ENCODE measurements at regions not wholly inside any gene's neighbourhood (a gene's known extent, or its start where the extent isn't known, plus 50 kb on each side); places are given as distances from the start of the nearest gene placed in this dataset.
"Not testable (repeated sequence)": the region's sequence is repeated elsewhere in the genome, so short reads cannot be mapped to it uniquely, and the experiment has no call there.

GRCh38 chr5:100346269-100346668 is 188.9 kb upstream of the FAM174A start:
- not testable (repeated sequence) for H3K4me3 Mint-ChIP-seq; H3K27me3 Mint-ChIP-seq (ENCODE audit: insufficient read depth); H3K36me3 Mint-ChIP-seq (ENCODE audit: low read depth); H3K4me1 Mint-ChIP-seq; H3K9me3 Mint-ChIP-seq; DNase-seq; H3K36me3 ChIP-seq (ENCODE audit: control insufficient read depth, insufficient read depth, low read length); H3K9ac ChIP-seq (ENCODE audit: extremely low read depth, low read length, poor library complexity, severe bottlenecking); H3K27ac Mint-ChIP-seq; H3K4me1 ChIP-seq (ENCODE audit: control insufficient read depth, insufficient read depth, low read length); H3K27me3 ChIP-seq (ENCODE audit: control insufficient read depth, insufficient read depth, low read length, poor library complexity, severe bottlenecking); H3K27ac ChIP-seq (ENCODE audit: low read depth, low read length); H3K9me3 ChIP-seq (ENCODE audit: control insufficient read depth, low read length); H3K4me3 ChIP-seq (ENCODE audit: low read length)
- WGBS, 2 experiments (ENCODE audit: insufficient coverage in 1 of 2, insufficient read length in 1 of 2): 89% methylated on average over 1 of the region's 2 CpGs; no CpG with 5 or more reads in 1 of the 2 experiments

- not testable (repeated sequence) for H3K9me3 ChIP-seq (ENCODE audit: control insufficient read depth, low read length); H3K4me1 ChIP-seq (ENCODE audit: control insufficient read depth, insufficient read depth, low read length); H3K27ac ChIP-seq (ENCODE audit: low read depth, low read length); H3K4me3 ChIP-seq (ENCODE audit: low read length); H3K9me3 Mint-ChIP-seq; H3K27me3 Mint-ChIP-seq (ENCODE audit: insufficient read depth); H3K4me1 Mint-ChIP-seq; H3K4me3 Mint-ChIP-seq; H3K36me3 ChIP-seq (ENCODE audit: control insufficient read depth, insufficient read depth, low read length); DNase-seq; H3K27ac Mint-ChIP-seq; H3K27me3 ChIP-seq (ENCODE audit: control insufficient read depth, insufficient read depth, low read length, poor library complexity, severe bottlenecking); H3K36me3 Mint-ChIP-seq (ENCODE audit: low read depth); H3K9ac ChIP-seq (ENCODE audit: extremely low read depth, low read length, poor library complexity, severe bottlenecking)
- no CpG with 5 or more reads among the region's 3 CpGs for WGBS, 2 experiments (ENCODE audit: insufficient coverage in 1 of 2, insufficient read length in 1 of 2)
Observed at GRCh38 chr5:100341485-100341884, 193.7 kb upstream of the FAM174A start.

GRCh38 chr5:100322483-100322882 is 212.7 kb upstream of the FAM174A start:
- Mint-ChIP-seq H3K4me1 (no peaks in the 10 kb centered on the region), H3K36me3 (ENCODE audit: low read depth) (no peaks in the 10 kb centered on the region), H3K9me3 (no peaks in the 10 kb centered on the region), H3K27me3 (ENCODE audit: insufficient read depth) (no peaks in the 10 kb centered on the region), H3K4me3 (no peak overlapping the region), H3K27ac (no peak overlapping the region)
- 90 to 95% methylated on average over 3 of the region's 3 CpGs for WGBS, 2 experiments (ENCODE audit: insufficient coverage in 1 of 2, insufficient read length in 1 of 2)
- DNase-seq: peak; percentile 39
- H3K4me3 ChIP-seq (ENCODE audit: low read length): no peak overlapping the region
- H3K9me3 ChIP-seq (ENCODE audit: control insufficient read depth, low read length): no peaks in the 10 kb centered on the region
- no peaks in the 10 kb centered on the region for H3K27me3 ChIP-seq (ENCODE audit: control insufficient read depth, insufficient read depth, low read length, poor library complexity, severe bottlenecking)
- no peaks in the 10 kb centered on the region for H3K4me1 ChIP-seq (ENCODE audit: control insufficient read depth, insufficient read depth, low read length)
- no peak for TF ChIP-seq CTCF (conservative IDR thresholded peaks at IDR 0.05)
- H3K36me3 ChIP-seq (ENCODE audit: control insufficient read depth, insufficient read depth, low read length): no peaks in the 10 kb centered on the region
- H3K27ac ChIP-seq (ENCODE audit: low read depth, low read length): no peak overlapping the region
- no peak overlapping the region for H3K9ac ChIP-seq (ENCODE audit: extremely low read depth, low read length, poor library complexity, severe bottlenecking)

- Mint-ChIP-seq H3K4me1 (no peaks in the 10 kb centered on the region), H3K27me3 (ENCODE audit: insufficient read depth) (no peaks in the 10 kb centered on the region), H3K27ac (no peak overlapping the region), H3K9me3 (peaks cover 9% of the 10 kb centered on the region), H3K36me3 (ENCODE audit: low read depth) (no peaks in the 10 kb centered on the region), H3K4me3 (no peak overlapping the region)
- Histone ChIP-seq H3K4me3 (ENCODE audit: low read length) (no peak overlapping the region), H3K9me3 (ENCODE audit: control insufficient read depth, low read length) (no peaks in the 10 kb centered on the region), H3K36me3 (ENCODE audit: control insufficient read depth, insufficient read depth, low read length) (no peaks in the 10 kb centered on the region), H3K27me3 (ENCODE audit: control insufficient read depth, insufficient read depth, low read length, poor library complexity, severe bottlenecking) (no peaks in the 10 kb centered on the region), H3K9ac (ENCODE audit: extremely low read depth, low read length, poor library complexity, severe bottlenecking) (no peak overlapping the region), H3K27ac (ENCODE audit: low read depth, low read length) (no peak overlapping the region), H3K4me1 (ENCODE audit: control insufficient read depth, insufficient read depth, low read length) (no peaks in the 10 kb centered on the region)
- DNase-seq: no peak
- TF ChIP-seq CTCF (conservative IDR thresholded peaks at IDR 0.05): no peak
- WGBS, 2 experiments (ENCODE audit: insufficient coverage in 1 of 2, insufficient read length in 1 of 2): 79 to 83% methylated on average over 1 to 2 of the region's 2 CpGs
Observed at GRCh38 chr5:100319885-100320284, 215.3 kb upstream of the FAM174A start.

All from endodermal cell (in vitro differentiated cells).